ENCODE measurements at regions not wholly inside any gene's neighbourhood (a gene's known extent, or its start where the extent isn't known, plus 50 kb on each side); places are given as distances from the start of the nearest gene placed in this dataset.
"Not testable (repeated sequence)": the region's sequence is repeated elsewhere in the genome, so short reads cannot be mapped to it uniquely, and the experiment has no call there.

GRCh38 chr14:57080691-57081090 is 188.0 kb downstream of the EXOC5 start:
- Histone ChIP-seq H3K4me3 (no peak overlapping the region), H3K27ac (no peak overlapping the region), H3K27me3 (replicated peaks) (peaks cover 10% of the 10 kb centered on the region; the same call in 1 of the 2 replicates), H3K36me3 (no peaks in the 10 kb centered on the region), H3K4me1 (replicated peaks) (no peaks in the 10 kb centered on the region), H3K9me3 (replicated peaks) (no peaks in the 10 kb centered on the region)
- DNase-seq (ENCODE audit: low read depth in 1 of 2, low spot score in 2 of 2): no peak

DNA sequence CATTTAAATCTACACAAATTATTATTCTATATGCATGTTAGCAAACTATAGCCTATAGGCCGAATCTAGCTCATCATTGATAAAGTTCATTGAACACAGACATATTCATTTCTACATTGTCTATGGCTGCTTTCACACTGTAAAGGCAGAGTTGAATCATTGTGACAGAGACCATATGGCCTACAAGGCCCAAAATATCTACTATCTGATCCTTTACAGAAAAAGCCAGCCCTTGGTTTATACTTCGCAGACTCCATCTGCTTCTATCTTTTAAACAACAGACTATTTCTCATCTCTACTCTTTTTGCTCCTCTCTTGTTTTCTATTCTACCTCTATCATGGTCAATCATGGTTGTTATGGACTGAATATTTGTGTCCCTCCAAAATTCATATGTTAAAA is 190.7 kb downstream of the EXOC5 start:
- Histone ChIP-seq H3K27me3 (replicated peaks) (peaks cover 19% of the 10 kb centered on the region), H3K36me3 (no peaks in the 10 kb centered on the region), H3K27ac (no peak overlapping the region), H3K4me3 (no peak overlapping the region), H3K9me3 (replicated peaks) (no peaks in the 10 kb centered on the region), H3K4me1 (replicated peaks) (no peaks in the 10 kb centered on the region)
- no peak for DNase-seq (ENCODE audit: low read depth in 1 of 2, low spot score in 2 of 2)

DNA sequence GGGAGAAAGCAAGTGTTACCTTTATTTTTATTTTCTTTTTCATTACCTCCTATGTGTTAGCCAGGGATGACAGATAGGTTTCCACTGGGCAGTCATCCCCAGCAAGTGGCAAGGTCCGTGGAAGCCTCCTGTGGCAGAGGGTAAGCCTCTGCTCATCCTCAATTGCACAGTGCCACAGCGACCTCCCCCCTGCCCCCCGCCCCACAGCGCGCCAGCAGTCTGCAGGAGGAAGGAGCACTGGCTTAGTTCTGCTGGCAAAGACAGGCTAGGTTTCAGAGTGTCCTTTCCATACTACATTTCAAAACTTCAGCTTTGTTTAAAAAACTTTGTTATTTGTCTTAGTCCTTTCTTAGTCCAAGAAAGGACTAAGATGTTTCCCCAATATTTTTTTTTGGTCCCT is 194.7 kb downstream of the EXOC5 start:
- no peak overlapping the region for H3K27ac ChIP-seq
- no peak for DNase-seq (ENCODE audit: low read depth in 1 of 2, low spot score in 2 of 2)
- H3K27me3 ChIP-seq (replicated peaks): peaks cover 31% of the 10 kb centered on the region
- H3K36me3 ChIP-seq: no peaks in the 10 kb centered on the region
- H3K4me1 ChIP-seq (replicated peaks): no peaks in the 10 kb centered on the region
- H3K4me3 ChIP-seq: no peak overlapping the region
- H3K9me3 ChIP-seq (replicated peaks): no peaks in the 10 kb centered on the region

GRCh38 chr14:57071639-57072038 is 197.1 kb downstream of the EXOC5 start:
- Histone ChIP-seq H3K36me3 (no peaks in the 10 kb centered on the region), H3K9me3 (replicated peaks) (no peaks in the 10 kb centered on the region), H3K4me1 (replicated peaks) (no peaks in the 10 kb centered on the region), H3K4me3 (no peak overlapping the region), H3K27ac (no peak overlapping the region), H3K27me3 (replicated peaks) (peaks cover 37% of the 10 kb centered on the region)
- no peak for DNase-seq (ENCODE audit: low read depth in 1 of 2, low spot score in 2 of 2)

GRCh38 chr14:57069702-57070101 is 199.0 kb downstream of the EXOC5 start:
- no peak for DNase-seq (ENCODE audit: low read depth in 1 of 2, low spot score in 2 of 2)
- no peak overlapping the region for H3K4me3 ChIP-seq
- no peaks in the 10 kb centered on the region for H3K9me3 ChIP-seq (replicated peaks)
- H3K4me1 ChIP-seq (replicated peaks): no peaks in the 10 kb centered on the region
- H3K36me3 ChIP-seq: no peaks in the 10 kb centered on the region
- no peak overlapping the region for H3K27ac ChIP-seq
- H3K27me3 ChIP-seq (replicated peaks): peaks cover 37% of the 10 kb centered on the region

DNA sequence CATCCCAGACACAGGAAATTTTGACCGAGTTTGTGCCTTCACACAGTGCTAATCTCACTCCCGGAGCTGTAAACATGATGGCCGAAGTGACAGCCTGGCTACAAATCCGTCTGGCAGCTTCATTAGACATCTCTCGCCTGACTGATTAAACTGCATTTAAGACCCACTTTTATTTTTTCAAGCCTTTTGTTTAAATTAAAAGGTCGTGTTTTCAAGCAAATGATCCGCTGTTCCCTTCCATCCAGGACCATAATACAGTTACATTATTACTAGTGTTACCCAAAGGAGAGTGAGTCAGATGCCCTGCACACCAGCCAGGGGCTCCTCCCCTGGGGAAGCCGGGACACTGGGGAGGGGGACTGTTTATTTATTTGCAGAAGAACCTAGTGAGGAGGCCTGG is 200.2 kb downstream of the EXOC5 start:
- H3K36me3 ChIP-seq: no peaks in the 10 kb centered on the region
- H3K4me1 ChIP-seq (replicated peaks): no peaks in the 10 kb centered on the region
- H3K27ac ChIP-seq: no peak overlapping the region
- peaks cover 44% of the 10 kb centered on the region for H3K27me3 ChIP-seq (replicated peaks)
- no peaks in the 10 kb centered on the region for H3K9me3 ChIP-seq (replicated peaks)
- no peak overlapping the region for H3K4me3 ChIP-seq
- DNase-seq (ENCODE audit: low read depth in 1 of 2, low spot score in 2 of 2): no peak

DNA sequence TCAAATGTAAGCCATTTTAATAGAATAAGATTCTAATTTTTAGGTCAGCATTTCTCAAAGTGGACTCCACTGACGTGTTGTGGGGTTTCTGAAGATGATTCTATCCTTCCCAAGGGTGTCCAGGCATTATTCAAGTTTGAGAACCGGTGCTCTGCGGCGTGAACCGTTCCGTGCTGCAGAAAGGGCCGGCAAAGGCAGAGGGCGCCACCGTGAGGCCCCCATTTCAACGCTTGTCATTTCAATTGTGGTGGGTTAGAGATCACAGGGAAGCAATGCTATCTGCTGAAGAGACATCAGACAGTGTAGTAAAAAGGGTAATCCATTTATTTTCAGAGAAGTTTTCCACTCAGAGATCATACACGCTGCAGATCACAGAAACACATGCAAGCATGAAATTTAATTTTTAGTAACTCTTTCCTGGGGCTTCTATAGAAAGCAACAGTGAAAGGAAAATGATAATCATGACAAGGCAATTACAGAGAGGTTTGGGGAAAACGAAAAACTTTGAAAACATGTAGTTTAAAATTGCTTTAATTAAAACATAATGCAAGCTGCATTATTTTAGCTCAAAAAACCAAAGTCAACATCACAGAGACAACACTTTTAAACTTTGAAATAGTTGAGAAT is 201.7 kb downstream of the EXOC5 start:
- Histone ChIP-seq H3K9me3 (replicated peaks) (no peaks in the 10 kb centered on the region), H3K27ac (no peak overlapping the region), H3K4me3 (no peak overlapping the region), H3K4me1 (replicated peaks) (no peaks in the 10 kb centered on the region), H3K27me3 (replicated peaks) (peaks cover 38% of the 10 kb centered on the region), H3K36me3 (no peaks in the 10 kb centered on the region)
- peak in 1 of 2 experiments; percentile 2 for DNase-seq (ENCODE audit: low read depth in 1 of 2, low spot score in 2 of 2)

GRCh38 chr14:57066463-57066862 is 202.2 kb downstream of the EXOC5 start:
- DNase-seq (ENCODE audit: low read depth in 1 of 2, low spot score in 2 of 2): no peak
- Histone ChIP-seq H3K9me3 (replicated peaks) (no peaks in the 10 kb centered on the region), H3K4me1 (replicated peaks) (no peaks in the 10 kb centered on the region), H3K27me3 (replicated peaks) (peaks cover 34% of the 10 kb centered on the region), H3K36me3 (no peaks in the 10 kb centered on the region), H3K4me3 (no peak overlapping the region), H3K27ac (no peak overlapping the region)

DNA sequence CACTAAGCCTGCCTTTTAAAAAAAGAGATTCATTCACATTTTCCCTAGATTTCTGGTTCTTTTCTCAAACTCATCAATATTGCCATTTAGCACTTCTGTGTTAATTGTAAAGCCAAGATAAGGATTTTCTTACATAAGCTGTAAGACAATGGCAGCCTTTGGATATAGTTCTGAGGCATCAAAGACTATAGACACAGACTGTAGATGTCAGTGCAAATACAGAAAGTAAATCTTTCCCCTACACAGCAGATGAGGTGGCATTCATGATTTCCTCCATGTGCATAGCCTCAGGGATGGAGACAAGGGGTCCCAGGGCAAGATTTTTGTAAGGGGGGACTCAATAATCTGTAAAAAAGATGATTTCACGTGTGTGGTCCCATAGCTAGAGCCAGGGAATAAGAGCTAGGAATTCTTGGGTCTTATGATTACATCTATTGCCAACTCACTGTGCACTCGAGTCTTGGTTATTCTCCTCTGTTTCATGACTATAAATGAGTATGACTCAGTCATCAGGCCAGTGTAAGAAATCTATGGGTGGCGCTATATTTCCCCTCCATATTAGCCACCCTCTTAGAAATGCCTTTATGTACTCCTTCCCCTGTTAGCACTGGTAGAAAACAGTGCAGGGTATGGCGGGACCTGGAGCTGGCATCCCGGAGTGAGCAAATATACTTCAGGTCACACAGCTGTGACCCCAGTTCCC is 207.5 kb downstream of the EXOC5 start:
- H3K27me3 ChIP-seq (replicated peaks): peaks cover 18% of the 10 kb centered on the region; the same call in 1 of the 2 replicates

DNA sequence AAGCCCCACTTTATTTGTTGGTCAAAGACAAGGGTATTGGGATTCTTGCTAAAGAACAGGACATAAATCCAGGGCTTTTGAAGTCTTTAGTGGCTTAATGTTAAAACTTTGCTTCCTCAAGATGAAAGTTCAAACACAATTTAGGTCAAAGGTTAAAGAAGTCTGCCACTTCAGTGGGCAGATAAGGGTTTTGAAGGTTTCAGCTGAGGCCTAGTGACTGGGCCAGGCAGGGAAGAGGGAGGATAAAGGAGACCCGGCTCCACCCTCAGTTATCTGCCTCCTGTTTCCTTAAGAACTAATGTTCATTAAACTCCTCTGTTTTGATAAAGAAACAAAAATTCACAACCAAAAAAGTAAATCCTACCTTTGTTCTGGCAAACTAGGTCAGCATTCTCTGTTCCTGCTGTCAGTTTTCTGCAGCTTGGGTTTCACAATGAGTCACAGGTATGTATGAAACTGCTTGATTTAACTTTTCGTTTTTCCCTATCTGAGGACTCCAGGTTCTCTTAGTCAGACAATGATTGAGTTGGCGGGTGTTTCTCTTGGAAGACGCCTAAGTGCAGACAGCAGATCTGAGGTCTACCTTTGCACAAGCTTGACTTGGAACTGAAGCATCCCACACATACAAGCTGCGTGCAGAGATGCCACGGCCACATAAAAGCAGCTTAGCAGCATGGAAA is 208.3 kb downstream of the EXOC5 start:
- Histone ChIP-seq H3K4me3 (no peak overlapping the region), H3K27me3 (replicated peaks) (peaks cover 15% of the 10 kb centered on the region; the same call in 1 of the 2 replicates), H3K27ac (no peak overlapping the region), H3K9me3 (replicated peaks) (no peaks in the 10 kb centered on the region), H3K4me1 (replicated peaks) (no peaks in the 10 kb centered on the region), H3K36me3 (no peaks in the 10 kb centered on the region)
- DNase-seq (ENCODE audit: low read depth in 1 of 2, low spot score in 2 of 2): no peak

More for the DNA sequence above, 207.5 kb downstream of the EXOC5 start:
- no peaks in the 10 kb centered on the region for H3K36me3 ChIP-seq
- H3K4me3 ChIP-seq: no peak overlapping the region
- no peaks in the 10 kb centered on the region for H3K9me3 ChIP-seq (replicated peaks)
- no peak for DNase-seq (ENCODE audit: low read depth in 1 of 2, low spot score in 2 of 2)
- no peaks in the 10 kb centered on the region for H3K4me1 ChIP-seq (replicated peaks)
- H3K27ac ChIP-seq: no peak overlapping the region

DNA sequence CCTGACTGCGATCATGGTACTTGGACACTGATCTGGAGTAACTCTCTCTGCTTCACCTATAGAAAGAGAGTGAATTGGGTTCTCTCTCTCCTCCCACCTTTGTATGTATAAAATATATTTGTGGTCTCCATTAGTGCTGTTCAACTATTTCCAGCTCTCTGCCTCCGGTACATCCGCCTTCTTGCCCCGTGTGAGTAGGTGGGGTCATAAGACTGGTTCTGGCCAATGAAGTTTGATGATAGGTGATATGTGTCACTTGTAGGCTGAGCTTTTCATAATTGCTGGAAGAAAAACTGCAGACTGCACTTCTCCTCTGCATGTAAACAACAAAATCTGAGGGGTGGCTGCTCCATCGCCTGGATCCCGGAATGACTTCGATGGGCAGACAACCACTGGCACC is 210.4 kb downstream of the EXOC5 start:
- H3K36me3 ChIP-seq: no peaks in the 10 kb centered on the region
- no peaks in the 10 kb centered on the region for H3K4me1 ChIP-seq (replicated peaks)
- H3K27me3 ChIP-seq (replicated peaks): 0 out of 2 replicates have a peak, but pooled peaks cover under 1% of the 10 kb centered on the region
- H3K27ac ChIP-seq: no peak overlapping the region
- no peak overlapping the region for H3K4me3 ChIP-seq
- no peak for DNase-seq (ENCODE audit: low read depth in 1 of 2, low spot score in 2 of 2)
- H3K9me3 ChIP-seq (replicated peaks): no peaks in the 10 kb centered on the region

DNA sequence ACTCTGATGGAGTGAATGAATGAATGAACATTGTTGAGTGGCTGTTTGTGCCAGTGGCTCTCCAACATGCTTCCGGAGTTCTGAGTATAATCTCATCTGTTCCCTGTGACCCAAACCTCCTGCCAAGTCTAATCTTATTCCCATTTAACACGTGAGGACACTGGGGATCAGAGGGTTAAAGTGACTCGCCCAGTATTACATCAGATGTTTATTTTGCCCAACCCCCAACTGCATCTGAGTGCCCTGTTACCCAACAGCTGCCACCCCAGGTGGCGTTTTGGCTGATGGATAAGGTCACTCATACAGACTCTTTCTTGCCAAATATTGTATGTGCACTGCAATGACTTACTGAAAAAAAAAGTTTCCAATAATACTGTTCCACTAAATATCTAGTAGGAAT is 210.9 kb downstream of the EXOC5 start:
- no peak for DNase-seq (ENCODE audit: low read depth in 1 of 2, low spot score in 2 of 2)
- H3K36me3 ChIP-seq: no peaks in the 10 kb centered on the region
- H3K27ac ChIP-seq: no peak overlapping the region
- no peaks in the 10 kb centered on the region for H3K9me3 ChIP-seq (replicated peaks)
- H3K27me3 ChIP-seq (replicated peaks): no peaks in the 10 kb centered on the region
- no peak overlapping the region for H3K4me3 ChIP-seq
- H3K4me1 ChIP-seq (replicated peaks): no peaks in the 10 kb centered on the region

DNA sequence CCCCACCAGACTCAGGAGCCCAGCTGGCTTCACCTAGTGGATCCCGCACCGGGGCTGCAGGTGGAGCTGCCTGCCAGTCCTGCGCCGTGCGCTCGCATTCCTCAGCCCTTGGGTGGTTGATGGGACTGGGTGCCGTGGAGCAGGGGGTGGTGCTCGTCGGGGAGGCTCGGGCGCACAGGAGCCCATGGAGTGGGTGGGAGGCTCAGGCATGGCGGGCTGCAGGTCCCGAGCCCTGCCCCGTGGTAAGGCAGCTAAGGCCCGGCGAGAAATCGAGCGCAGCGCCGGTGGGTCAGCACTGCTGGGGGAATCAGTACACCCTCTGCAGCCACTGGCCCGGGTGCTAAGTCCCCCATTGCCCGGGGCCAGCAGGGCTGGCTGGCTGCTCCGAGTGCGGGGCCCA is 212.2 kb downstream of the EXOC5 start:
- not testable (repeated sequence) for H3K27me3 ChIP-seq (replicated peaks); DNase-seq (ENCODE audit: low read depth in 1 of 2, low spot score in 2 of 2); H3K9me3 ChIP-seq (replicated peaks); H3K4me1 ChIP-seq (replicated peaks); H3K27ac ChIP-seq; H3K36me3 ChIP-seq; H3K4me3 ChIP-seq

GRCh38 chr14:57052705-57053302 is 215.9 kb downstream of the EXOC5 start:
- Histone ChIP-seq H3K27ac (no peak overlapping the region), H3K36me3 (no peaks in the 10 kb centered on the region), H3K4me3 (no peak overlapping the region), H3K27me3 (replicated peaks) (0 out of 2 replicates have a peak, but pooled peaks cover 4% of the 10 kb centered on the region), H3K9me3 (replicated peaks) (no peaks in the 10 kb centered on the region), H3K4me1 (replicated peaks) (no peaks in the 10 kb centered on the region)
- DNase-seq (ENCODE audit: low read depth in 1 of 2, low spot score in 2 of 2): no peak
